Caki2 (cell line): ENCODE measurements at regions not wholly inside any gene's neighbourhood (a gene's known extent, or its start where the extent isn't known, plus 50 kb on each side); places are given as distances from the start of the nearest gene placed in this dataset.
"Not testable (repeated sequence)": the region's sequence is repeated elsewhere in the genome, so short reads cannot be mapped to it uniquely, and the experiment has no call there.

Experiments used
- DNase-seq: peaks from one replicate; pipeline ENCODE4 v3.0.0-alpha.2; 2015; ENCODE audit warnings: low read depth
- in situ Hi-C: cut with HindIII; loops from 2 replicates; pipeline ENCODE4 v1.10.0; 2016; ENCODE audit warnings: low sequenced_read_pairs, low pct_unique_long_range_greater_than_20kb, mixed read lengths

- in situ Hi-C loops = no loop called here
These were observed 175.1 kb downstream of the NFKBIZ start for GRCh38 chr3:102024270-102024904.

GRCh38 chr3:102025606-102026270 is 176.4 kb downstream of the NFKBIZ start:
- in situ Hi-C loops = no loop called here
- no peak for DNase-seq

More at GRCh38 chr3:102024270-102024904, 175.1 kb downstream of the NFKBIZ start:
- DNase-seq = no peak

- in situ Hi-C loops = no loop called here
- no peak for DNase-seq
These were observed 177.3 kb downstream of the NFKBIZ start for GRCh38 chr3:102026656-102027055.

GRCh38 chr3:102030661-102031060 is 181.3 kb downstream of the NFKBIZ start:
- in situ Hi-C loops = no loop called here
- DNase-seq = no peak

GRCh38 chr3:102031834-102032233 is 182.5 kb downstream of the NFKBIZ start:
- in situ Hi-C loops = no loop called here
- no peak for DNase-seq

- in situ Hi-C loops = no loop called here
- no peak for DNase-seq
These were observed 183.4 kb downstream of the NFKBIZ start for GRCh38 chr3:102032491-102033383.

- in situ Hi-C loops = no loop called here
- DNase-seq = no peak
These were observed 185.5 kb downstream of the NFKBIZ start for GRCh38 chr3:102034639-102035451.

- in situ Hi-C loops = no loop called here
- no peak for DNase-seq
These were observed 186.7 kb downstream of the NFKBIZ start for GRCh38 chr3:102036017-102036416.

- no peak for DNase-seq
These were observed 187.2 kb downstream of the NFKBIZ start for GRCh38 chr3:102036472-102036871.

GRCh38 chr3:102037209-102037608 is 187.9 kb downstream of the NFKBIZ start:
- in situ Hi-C loops = no loop called here
- no peak for DNase-seq

More at GRCh38 chr3:102036472-102036871, 187.2 kb downstream of the NFKBIZ start:
- in situ Hi-C loops = no loop called here

GRCh38 chr3:102037791-102038190 is 188.5 kb downstream of the NFKBIZ start:
- in situ Hi-C loops = no loop called here
- DNase-seq = no peak

- DNase-seq = no peak
- in situ Hi-C loops = no loop called here
These were observed 189.3 kb downstream of the NFKBIZ start for GRCh38 chr3:102038477-102039142.

- in situ Hi-C loops = not testable (repeated sequence)
These were observed 190.8 kb downstream of the NFKBIZ start for GRCh38 chr3:102040144-102040543.

GRCh38 chr3:102053375-102053989 is 204.2 kb downstream of the NFKBIZ start:
- in situ Hi-C loops = no loop called here
- peak; percentile 54 for DNase-seq

More at GRCh38 chr3:102040144-102040543, 190.8 kb downstream of the NFKBIZ start:
- DNase-seq = not testable (repeated sequence)

GRCh38 chr3:102054543-102055080 is 205.3 kb downstream of the NFKBIZ start:
- no peak for DNase-seq
- in situ Hi-C loops = no loop called here

- in situ Hi-C loops = no loop called here
- DNase-seq = no peak
These were observed 208.6 kb downstream of the NFKBIZ start for GRCh38 chr3:102057781-102058421.
